ENCODE measurements at regions not wholly inside any gene's neighbourhood (a gene's known extent, or its start where the extent isn't known, plus 50 kb on each side); places are given as distances from the start of the nearest gene placed in this dataset.

GRCh38 chr10:61564444-61564843 lies 98.3 kb upstream of the CABCOCO1 start:
- Histone ChIP-seq H3K79me2 (ENCODE audit: control insufficient read depth, insufficient read depth, low read length) (no peaks in the 10 kb centered on the region), H3K9ac (replicated peaks; ENCODE audit: extremely low read depth, insufficient read depth, low read length) (no peak overlapping the region), H3K9me3 (replicated peaks; ENCODE audit: control insufficient read depth, insufficient read depth, low read length) (no peaks in the 10 kb centered on the region), H3K4me2 (ENCODE audit: insufficient read depth, low read length) (no peak overlapping the region), H3K9me1 (replicated peaks; ENCODE audit: control insufficient read depth, extremely low read depth, insufficient read depth, low read length) (no peaks in the 10 kb centered on the region), H4K20me1 (replicated peaks; ENCODE audit: control insufficient read depth, extremely low read depth, insufficient read depth, low read length) (no peaks in the 10 kb centered on the region), H2AFZ (ENCODE audit: low read depth, low read length) (no peak overlapping the region), H3K27ac (ENCODE audit: insufficient read depth, low read depth, low read length) (no peak overlapping the region), H3K4me1 (ENCODE audit: control insufficient read depth, extremely low read depth, insufficient read depth, low read length) (no peaks in the 10 kb centered on the region), H3K36me3 (ENCODE audit: control insufficient read depth in 2 of 2, extremely low read depth in 1 of 2, insufficient read depth in 2 of 2, low read length in 2 of 2) (no peaks in the 10 kb centered on the region), H3K4me3 (replicated peaks in 1 of 3; ENCODE audit: insufficient read depth in 1 of 3, low read depth in 1 of 3, low read length in 3 of 3) (no peak overlapping the region), H3K27me3 (ENCODE audit: control insufficient read depth in 2 of 2, insufficient read depth in 2 of 2, low read length in 2 of 2) (no peaks in the 10 kb centered on the region)
- no peak for TF ChIP-seq GATA2 (IDR thresholded peaks at IDR 0.05; ENCODE audit: insufficient read depth, insufficient read length, low read depth, low read length)
- no peak for TF ChIP-seq FOS (IDR thresholded peaks at IDR 0.05; ENCODE audit: borderline replicate concordance, insufficient read depth, low read length)
- TF ChIP-seq POLR2AphosphoS5 (IDR thresholded peaks at IDR 0.05; ENCODE audit: insufficient read depth, low read depth, low read length) = no peak
- ChIA-PET CTCF (no interaction called here), POLR2A (no interaction called here)
- dilution Hi-C loops (cut with MboI; ENCODE audit: extremely low pct_ligation_motif_present, low sequenced_read_pairs) = no loop called here
- BruUV-seq (replicated peaks) = no TSS peak
- no peak for DNase-seq (ENCODE audit: low read depth, low spot score)
- FAIRE-seq = no peak
- intact Hi-C loops (cut with micrococcal nuclease) = no loop called here

GRCh38 chr10:61559615-61560014 lies 103.1 kb upstream of the CABCOCO1 start:
- ChIA-PET POLR2A (no interaction called here), CTCF (no interaction called here)
- Histone ChIP-seq H3K27ac (ENCODE audit: insufficient read depth, low read depth, low read length) (no peak overlapping the region), H3K9ac (replicated peaks; ENCODE audit: extremely low read depth, insufficient read depth, low read length) (no peak overlapping the region), H3K27me3 (ENCODE audit: control insufficient read depth in 2 of 2, insufficient read depth in 2 of 2, low read length in 2 of 2) (no peaks in the 10 kb centered on the region), H3K4me1 (ENCODE audit: control insufficient read depth, extremely low read depth, insufficient read depth, low read length) (no peaks in the 10 kb centered on the region), H3K4me2 (ENCODE audit: insufficient read depth, low read length) (no peak overlapping the region), H2AFZ (ENCODE audit: low read depth, low read length) (no peak overlapping the region), H3K4me3 (replicated peaks in 1 of 3; ENCODE audit: insufficient read depth in 1 of 3, low read depth in 1 of 3, low read length in 3 of 3) (no peak overlapping the region), H3K9me1 (replicated peaks; ENCODE audit: control insufficient read depth, extremely low read depth, insufficient read depth, low read length) (no peaks in the 10 kb centered on the region), H3K9me3 (replicated peaks; ENCODE audit: control insufficient read depth, insufficient read depth, low read length) (no peaks in the 10 kb centered on the region), H3K79me2 (ENCODE audit: control insufficient read depth, insufficient read depth, low read length) (no peaks in the 10 kb centered on the region), H4K20me1 (replicated peaks; ENCODE audit: control insufficient read depth, extremely low read depth, insufficient read depth, low read length) (no peaks in the 10 kb centered on the region), H3K36me3 (ENCODE audit: control insufficient read depth in 2 of 2, extremely low read depth in 1 of 2, insufficient read depth in 2 of 2, low read length in 2 of 2) (no peaks in the 10 kb centered on the region)
- FAIRE-seq (no peak), DNase-seq (ENCODE audit: low read depth, low spot score) (no peak)
- no peak for TF ChIP-seq JUN (IDR thresholded peaks at IDR 0.05; ENCODE audit: borderline replicate concordance, insufficient read depth, insufficient read length, low read depth)
- TF ChIP-seq MYC (IDR thresholded peaks at IDR 0.05; ENCODE audit: low read depth, low read length) = no peak
- TF ChIP-seq GATA2 (IDR thresholded peaks at IDR 0.05; ENCODE audit: insufficient read depth, insufficient read length, low read depth, low read length) = no peak
- TF ChIP-seq POLR2AphosphoS5 (IDR thresholded peaks at IDR 0.05; ENCODE audit: insufficient read depth, low read depth, low read length) = no peak
- no peak for TF ChIP-seq CTCF (IDR thresholded peaks at IDR 0.05; ENCODE audit: extremely low read depth in 1 of 2, insufficient read depth in 1 of 2, low read depth in 1 of 2, low read length in 2 of 2)
- TF ChIP-seq, protein P1, sequence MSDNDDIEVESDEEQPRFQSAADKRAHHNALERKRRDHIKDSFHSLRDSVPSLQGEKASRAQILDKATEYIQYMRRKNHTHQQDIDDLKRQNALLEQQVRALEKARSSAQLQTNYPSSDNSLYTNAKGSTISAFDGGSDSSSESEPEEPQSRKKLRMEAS (IDR thresholded peaks at IDR 0.05; ENCODE audit: insufficient read depth, insufficient read length) = no peak
- no peak for TF ChIP-seq POLR2A (IDR thresholded peaks at IDR 0.05; ENCODE audit: low read depth, low read length)
- TF ChIP-seq EZH2 (IDR thresholded peaks at IDR 0.05; ENCODE audit: borderline replicate concordance, low read depth, low read length, severe bottlenecking) = no peak
- TF ChIP-seq FOS (IDR thresholded peaks at IDR 0.05; ENCODE audit: borderline replicate concordance, insufficient read depth, low read length) = no peak
- dilution Hi-C loops (cut with MboI; ENCODE audit: extremely low pct_ligation_motif_present, low sequenced_read_pairs) (no loop called here), intact Hi-C loops (cut with micrococcal nuclease) (no loop called here)
- no TSS peak for BruUV-seq (replicated peaks)
